Right cardiac atrium (tissue), 5 donors: ENCODE measurements at regions not wholly inside any gene's neighbourhood (a gene's known extent, or its start where the extent isn't known, plus 50 kb on each side); places are given as distances from the start of the nearest gene placed in this dataset.

Experiments used
- ATAC-seq, 2 donors: fragments of 200-7000 bp; cut with Tn5 transposase; one replicate each; pipeline versions ENCODE4 v1.8.0 to v1.9.1; 2020; ENCODE audit warnings: moderate library complexity in 2 of 2, mild to moderate bottlenecking in 1 of 2
- DNase-seq, 3 donors: peaks; one replicate each; pipeline ENCODE4 v3.0.0-alpha.2; 2020
- H3K27ac ChIP-seq: one replicate; pipeline ENCODE4 v1.5.1; 2013; ENCODE audit warnings: mild to moderate bottlenecking, low read length, control low read depth, moderate library complexity
- H3K27me3 ChIP-seq: one replicate; pipeline ENCODE4 v1.6.1; 2013; ENCODE audit not compliant: control insufficient read depth, insufficient read depth
- H3K4me1 ChIP-seq: one replicate; pipeline ENCODE4 v1.6.1; 2013; ENCODE audit warnings: low read length; ENCODE audit not compliant: control insufficient read depth, insufficient read depth
- H3K4me3 ChIP-seq: one replicate; pipeline ENCODE4 v1.5.1; 2013; ENCODE audit warnings: low read length, control low read depth
- H3K9me3 ChIP-seq: one replicate; pipeline ENCODE4 v1.6.1; 2013; ENCODE audit warnings: low read length; ENCODE audit not compliant: control insufficient read depth
- WGBS: extraction: QIAGEN DNeasy Blood & Tissue Kit; methylation state at CpG from one replicate; pipeline ENCODE4 v1.1.7; 2013; 5-methylcytosine and 5-hydroxymethylcytosine counted together
- intact Hi-C, 4 donors: fragments of 100-400 bp; cut with DNase I; formaldehyde crosslinking; loops; one replicate each; pipeline versions ENCODE4 v1.11.0 to v1.14.0; 2022 to 2023
- donor health status: healthy with polysubstance abuse.
- donor health status: DM: no; HTN: yes; CAD: no.
- donor health status: DM: no; HTN: no; CAD: no.
- donor health status: DM: no; HTN: yes; CAD: no; lungs with severe emphysema.
- donor health status: DM: yes; HTN: yes; CAD: no.

- no peak overlapping the region for H3K27ac ChIP-seq
- 92% methylated on average over 3 of the region's 3 CpGs for WGBS
- H3K4me3 ChIP-seq = no peak overlapping the region
- no peaks in the 10 kb centered on the region for H3K27me3 ChIP-seq
- ATAC-seq (no peak), DNase-seq (no peak)
- intact Hi-C loops = no loop called here
- no peaks in the 10 kb centered on the region for H3K9me3 ChIP-seq
- H3K4me1 ChIP-seq = no peaks in the 10 kb centered on the region
Observed at GRCh38 chr13:39971526-39971925, 316.1 kb downstream of the COG6 start.

DNA sequence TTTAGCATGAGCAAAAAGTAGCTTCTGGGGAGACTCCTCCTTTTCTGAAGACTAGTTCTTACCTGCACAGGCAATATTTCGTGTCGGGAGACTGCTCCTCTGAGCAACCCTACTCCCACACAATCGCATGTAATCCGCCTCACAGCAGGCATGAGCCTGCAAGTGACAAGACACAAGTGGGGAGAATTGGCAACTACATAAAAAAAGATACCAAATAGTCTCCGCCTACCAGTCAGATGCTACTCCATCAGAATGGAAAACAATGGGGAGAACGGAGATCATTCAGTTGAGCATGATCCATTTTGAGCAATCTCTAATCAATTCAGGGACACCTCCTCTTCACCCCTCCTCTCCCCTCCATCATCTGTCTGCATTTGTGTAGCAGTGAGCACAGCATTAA lies 321.0 kb downstream of the COG6 start:
- ATAC-seq = no peak
- intact Hi-C loops = no loop called here
- H3K27me3 ChIP-seq = no peaks in the 10 kb centered on the region
- DNase-seq = no peak
- 57% methylated on average over 6 of the region's 6 CpGs for WGBS
- H3K4me3 ChIP-seq = no peak overlapping the region
- no peaks in the 10 kb centered on the region for H3K4me1 ChIP-seq
- H3K27ac ChIP-seq = no peak overlapping the region
- H3K9me3 ChIP-seq = no peaks in the 10 kb centered on the region

DNA sequence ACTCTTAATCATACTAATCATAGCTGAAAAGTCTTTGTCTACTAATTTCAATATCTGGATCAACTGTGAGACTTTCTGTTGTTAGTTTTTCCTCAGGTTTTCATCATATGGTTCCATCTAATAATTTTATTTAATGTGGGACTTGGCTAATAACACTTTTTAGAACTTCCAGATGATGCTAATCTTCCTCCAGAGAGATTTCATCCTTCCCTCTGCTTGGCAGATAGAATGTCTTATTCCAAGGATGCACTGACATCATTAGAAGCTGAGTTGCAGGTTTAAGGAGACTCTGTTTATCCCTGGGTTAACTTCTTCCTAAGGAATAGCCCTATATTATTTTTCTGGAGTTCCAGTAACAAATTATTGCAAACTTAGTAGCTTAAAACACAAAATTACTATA lies 325.6 kb downstream of the COG6 start:
- intact Hi-C loops = no loop called here
- no peaks in the 10 kb centered on the region for H3K4me1 ChIP-seq
- DNase-seq = no peak
- no peak for ATAC-seq
- no peak overlapping the region for H3K4me3 ChIP-seq
- H3K27ac ChIP-seq = no peak overlapping the region
- H3K9me3 ChIP-seq = no peaks in the 10 kb centered on the region
- H3K27me3 ChIP-seq = no peaks in the 10 kb centered on the region

DNA sequence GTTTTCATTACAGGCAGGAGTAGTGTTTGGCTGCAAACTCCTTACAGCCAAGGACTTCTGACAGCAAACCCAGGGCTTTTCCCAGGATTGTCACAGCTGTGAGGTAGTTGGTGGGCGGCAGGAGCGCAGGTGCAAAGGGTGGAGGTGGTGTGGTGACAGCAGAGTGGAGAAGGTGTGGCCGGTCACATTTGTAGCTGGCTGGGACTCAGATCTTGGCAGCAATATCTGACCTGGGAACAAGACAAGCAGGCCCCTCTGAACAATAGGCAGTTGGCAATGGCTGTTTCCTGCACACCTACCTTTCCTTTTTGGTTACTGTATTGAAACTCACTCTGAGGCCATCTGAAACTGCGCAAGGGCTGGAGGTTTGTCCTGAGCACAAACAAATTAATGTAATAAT lies 327.3 kb downstream of the COG6 start:
- H3K4me3 ChIP-seq = no peak overlapping the region
- intact Hi-C loops = no loop called here
- H3K9me3 ChIP-seq = no peaks in the 10 kb centered on the region
- ATAC-seq = no peak
- DNase-seq = no peak
- H3K27me3 ChIP-seq = no peaks in the 10 kb centered on the region
- H3K27ac ChIP-seq = no peak overlapping the region
- WGBS = 59% methylated on average over 4 of the region's 4 CpGs
- H3K4me1 ChIP-seq = no peaks in the 10 kb centered on the region

DNA sequence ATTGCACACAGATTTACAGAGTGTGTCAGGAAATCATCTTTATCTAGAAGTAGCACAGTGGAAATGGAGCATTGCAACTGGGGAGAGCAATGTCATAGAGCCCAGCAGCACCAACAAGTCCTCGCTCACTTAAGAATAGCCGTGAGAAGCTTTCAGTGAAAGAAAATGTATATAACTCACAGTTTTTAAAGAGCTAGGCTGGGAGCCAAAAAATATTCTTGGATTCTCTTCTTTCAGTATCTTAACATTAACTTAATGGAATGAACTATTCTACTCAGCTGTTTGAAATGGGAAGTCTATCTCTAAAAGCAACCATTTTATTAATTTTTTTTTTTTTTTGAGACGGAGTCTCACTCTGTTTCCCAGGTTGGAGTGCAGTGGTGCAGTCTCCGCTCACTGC lies 329.6 kb downstream of the COG6 start:
- Histone ChIP-seq H3K4me3 (no peak overlapping the region), H3K9me3 (no peaks in the 10 kb centered on the region), H3K27me3 (no peaks in the 10 kb centered on the region), H3K4me1 (no peaks in the 10 kb centered on the region), H3K27ac (no peak overlapping the region)
- intact Hi-C loops = no loop called here
- DNase-seq = no peak
- ATAC-seq = no peak
- WGBS = 70% methylated on average over 4 of the region's 4 CpGs

DNA sequence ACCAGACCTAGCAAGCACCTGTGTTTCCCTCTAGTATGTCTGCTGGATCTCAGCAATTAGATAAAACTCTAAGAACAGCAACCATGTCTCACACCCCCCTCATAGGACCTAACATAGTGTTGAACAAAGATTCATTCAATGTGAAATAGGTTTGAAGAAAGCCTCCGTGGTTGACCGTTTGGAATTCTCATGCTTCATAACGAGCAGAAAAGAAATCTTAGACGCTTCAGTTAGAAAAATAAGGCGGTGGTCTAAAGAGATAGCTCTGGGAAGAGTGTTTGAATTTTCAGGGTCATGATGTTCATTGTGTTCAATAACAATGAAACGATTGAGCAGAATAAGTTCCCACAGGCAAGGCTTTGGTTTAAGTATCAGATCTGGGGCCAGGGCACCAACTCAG lies 332.9 kb downstream of the COG6 start:
- 89% methylated on average over 6 of the region's 6 CpGs for WGBS
- no peak for ATAC-seq
- Histone ChIP-seq H3K9me3 (no peaks in the 10 kb centered on the region), H3K4me3 (no peak overlapping the region), H3K27ac (no peak overlapping the region), H3K27me3 (no peaks in the 10 kb centered on the region), H3K4me1 (no peaks in the 10 kb centered on the region)
- DNase-seq = no peak
- intact Hi-C loops = no loop called here

- Histone ChIP-seq H3K9me3 (no peaks in the 10 kb centered on the region), H3K27ac (no peak overlapping the region), H3K4me3 (no peak overlapping the region), H3K27me3 (no peaks in the 10 kb centered on the region), H3K4me1 (no peaks in the 10 kb centered on the region)
- ATAC-seq (no peak), DNase-seq (no peak)
- intact Hi-C loops = no loop called here
- WGBS = 94% methylated on average over 6 of the region's 6 CpGs
Observed at GRCh38 chr13:39998166-39998565, 342.7 kb downstream of the COG6 start.

DNA sequence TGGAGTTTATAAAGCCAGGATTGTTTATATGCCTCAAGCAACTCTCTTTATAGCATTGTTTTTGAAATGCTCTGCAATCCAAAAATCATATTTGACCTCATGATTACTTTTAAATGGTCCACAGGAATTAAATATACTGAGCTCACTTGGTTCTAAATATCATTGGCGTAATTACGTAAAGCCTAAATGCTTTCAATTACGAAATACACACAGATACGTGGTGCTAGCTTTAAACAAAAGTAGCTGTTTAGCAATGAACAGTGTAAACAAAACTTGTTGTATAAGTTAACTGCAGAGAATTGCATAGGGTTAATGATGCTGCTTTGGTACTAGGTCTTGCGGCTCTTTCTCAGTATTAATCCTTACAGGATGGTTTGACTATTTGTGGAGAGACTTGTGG lies 346.6 kb downstream of the COG6 start:
- WGBS = 91% methylated on average over 5 of the region's 5 CpGs
- Histone ChIP-seq H3K4me1 (no peaks in the 10 kb centered on the region), H3K9me3 (no peaks in the 10 kb centered on the region), H3K27me3 (no peaks in the 10 kb centered on the region), H3K27ac (no peak overlapping the region), H3K4me3 (no peak overlapping the region)
- DNase-seq (no peak), ATAC-seq (no peak)
- intact Hi-C loops = no loop called here

DNA sequence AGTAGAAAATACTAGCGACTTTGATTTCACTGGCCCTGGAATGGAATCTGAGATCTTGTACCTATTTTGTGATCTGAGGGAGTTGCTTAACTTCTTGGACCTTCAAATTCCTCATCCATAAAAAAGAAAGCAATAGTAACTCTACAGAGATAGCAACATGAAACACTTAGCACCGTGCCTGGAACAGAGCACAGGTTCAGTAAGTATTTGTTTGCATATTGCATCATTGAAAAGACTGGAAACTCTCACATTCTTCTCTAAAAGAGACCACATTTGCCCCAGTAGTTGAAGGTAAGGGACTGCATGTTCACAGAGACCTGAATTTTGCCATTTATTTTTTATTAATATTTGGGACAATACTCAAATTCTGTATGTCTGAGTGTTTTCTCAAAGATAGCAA lies 358.1 kb downstream of the COG6 start:
- WGBS = 90% methylated on average over 2 of the region's 2 CpGs
- ATAC-seq = no peak

GRCh38 chr13:40016953-40017660 lies 361.6 kb downstream of the COG6 start:
- no peak overlapping the region for H3K27ac ChIP-seq
- no peak for ATAC-seq
- no peak for DNase-seq
- intact Hi-C loops = no loop called here
- H3K9me3 ChIP-seq = no peaks in the 10 kb centered on the region
- 87% methylated on average over 7 of the region's 7 CpGs for WGBS
- H3K27me3 ChIP-seq = no peaks in the 10 kb centered on the region
- no peak overlapping the region for H3K4me3 ChIP-seq
- H3K4me1 ChIP-seq = no peaks in the 10 kb centered on the region

More for the DNA sequence above, 358.1 kb downstream of the COG6 start:
- H3K9me3 ChIP-seq = no peaks in the 10 kb centered on the region
- intact Hi-C loops = no loop called here
- H3K27ac ChIP-seq = no peak overlapping the region
- H3K4me1 ChIP-seq = no peaks in the 10 kb centered on the region
- no peak for DNase-seq
- no peaks in the 10 kb centered on the region for H3K27me3 ChIP-seq
- no peak overlapping the region for H3K4me3 ChIP-seq

DNA sequence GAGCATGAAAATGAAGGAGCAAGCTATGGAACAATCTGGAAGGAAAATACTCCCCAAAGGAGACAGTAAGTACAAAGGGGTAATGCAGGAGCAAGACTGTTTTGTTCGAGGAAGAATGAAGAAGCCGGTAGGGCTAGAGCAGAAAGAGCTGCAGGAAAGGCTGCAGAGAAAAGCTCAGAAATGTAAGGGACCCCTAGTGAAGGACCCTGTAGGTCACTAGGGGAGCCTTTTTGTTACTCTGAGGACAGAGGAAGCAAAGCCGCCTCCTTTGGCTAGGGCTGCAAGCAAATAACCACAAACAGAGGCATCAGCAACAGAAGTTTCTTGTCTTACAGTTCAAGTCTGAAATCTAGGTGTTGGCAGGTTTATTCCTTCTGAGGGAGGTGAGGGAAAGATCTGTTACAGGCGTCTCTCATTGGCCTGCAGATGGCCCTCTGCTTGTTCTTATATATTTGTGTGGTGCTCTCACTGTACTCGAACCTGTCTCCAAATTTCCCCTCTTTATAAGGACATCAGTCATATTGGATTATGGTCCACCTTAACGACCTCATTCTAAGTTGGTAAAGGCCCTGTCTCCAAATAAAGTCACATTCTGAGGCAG lies 362.3 kb downstream of the COG6 start:
- WGBS = 80% methylated on average over 6 of the region's 6 CpGs
- no peak for ATAC-seq

More for the DNA sequence above, 362.3 kb downstream of the COG6 start:
- intact Hi-C loops = no loop called here
- no peaks in the 10 kb centered on the region for H3K9me3 ChIP-seq
- no peaks in the 10 kb centered on the region for H3K4me1 ChIP-seq
- H3K4me3 ChIP-seq = no peak overlapping the region
- H3K27me3 ChIP-seq = no peaks in the 10 kb centered on the region
- H3K27ac ChIP-seq = no peak overlapping the region
- no peak for DNase-seq
